Cardiac muscle cell (in vitro differentiated cells and primary cell): ENCODE measurements at regions not wholly inside any gene's neighbourhood (a gene's known extent, or its start where the extent isn't known, plus 50 kb on each side); places are given as distances from the start of the nearest gene placed in this dataset.

ENCODE experiments used
- DNase-seq, 2 donors: peaks; one replicate each; pipeline versions ENCODE4 v3.0.0 to v3.0.0-alpha.2; 2010 to 2017; ENCODE audit warnings: low read depth in 1 of 2, low spot score in 1 of 2
- H3K27ac ChIP-seq: fragments of 200-600 bp; sonication (generic); 2 replicates; pipeline ENCODE4 v1.5.1; 2016
- H3K27me3 ChIP-seq: fragments of 200-600 bp; sonication (generic); 2 replicates; pipeline ENCODE4 v1.6.0; 2016; ENCODE audit warnings: control low read depth
- H3K36me3 ChIP-seq: fragments of 200-600 bp; sonication (generic); 2 replicates; pipeline ENCODE4 v1.5.1; 2016; ENCODE audit warnings: control low read depth
- H3K4me1 ChIP-seq: fragments of 200-600 bp; sonication (generic); 2 replicates; pipeline ENCODE4 v1.8.1; 2017; ENCODE audit warnings: low read depth, mild to moderate bottlenecking, mixed run types
- H3K4me3 ChIP-seq: fragments of 200-600 bp; sonication (generic); 2 replicates; pipeline ENCODE4 v1.5.1; 2016; ENCODE audit warnings: mild to moderate bottlenecking
- H3K9me3 ChIP-seq: fragments of 200-600 bp; sonication (generic); 2 replicates; pipeline ENCODE4 v1.5.1; 2017; ENCODE audit warnings: low read depth, mild to moderate bottlenecking, control low read depth
- CTCF ChIP-seq: IDR thresholded peaks from 2 replicates; pipeline ENCODE4 v1.5.1; 2012; ENCODE audit warnings: low read depth, mild to moderate bottlenecking, low read length

- no peak for DNase-seq
- H3K4me3 ChIP-seq = no peak overlapping the region
Measured at GRCh38 chr12:113719911-113720591, 246.1 kb downstream of the RBM19 start.

GRCh38 chr12:113713156-113713555, 241.5 kb upstream of the LHX5 start:
- TF ChIP-seq CTCF = no peak
- H3K4me1 ChIP-seq = no peaks in the 10 kb centered on the region
- H3K27ac ChIP-seq = no peak overlapping the region
- H3K4me3 ChIP-seq = no peak overlapping the region
- no peaks in the 10 kb centered on the region for H3K9me3 ChIP-seq
- no peak for DNase-seq
- H3K36me3 ChIP-seq = no peaks in the 10 kb centered on the region
- peaks cover 3% of the 10 kb centered on the region for H3K27me3 ChIP-seq

More at GRCh38 chr12:113719911-113720591, 246.1 kb downstream of the RBM19 start:
- H3K9me3 ChIP-seq = no peaks in the 10 kb centered on the region
- TF ChIP-seq CTCF = no peak
- H3K27me3 ChIP-seq = peaks cover 3% of the 10 kb centered on the region
- no peaks in the 10 kb centered on the region for H3K4me1 ChIP-seq
- H3K27ac ChIP-seq = no peak overlapping the region
- H3K36me3 ChIP-seq = no peaks in the 10 kb centered on the region

- no peak for DNase-seq
- no peak overlapping the region for H3K27ac ChIP-seq
- no peaks in the 10 kb centered on the region for H3K36me3 ChIP-seq
- H3K9me3 ChIP-seq = no peaks in the 10 kb centered on the region
- TF ChIP-seq CTCF = no peak
- no peak overlapping the region for H3K4me3 ChIP-seq
- H3K4me1 ChIP-seq = no peaks in the 10 kb centered on the region
- H3K27me3 ChIP-seq = peaks cover 3% of the 10 kb centered on the region
Measured at GRCh38 chr12:113712481-113712880, 240.8 kb upstream of the LHX5 start.

GRCh38 chr12:113710216-113710615, 238.5 kb upstream of the LHX5 start:
- Histone ChIP-seq H3K4me3 (no peak overlapping the region), H3K27me3 (peaks cover 6% of the 10 kb centered on the region), H3K4me1 (no peaks in the 10 kb centered on the region), H3K36me3 (no peaks in the 10 kb centered on the region), H3K27ac (no peak overlapping the region), H3K9me3 (no peaks in the 10 kb centered on the region)
- DNase-seq = no peak
- TF ChIP-seq CTCF = no peak

GRCh38 chr12:113709456-113709855, 237.8 kb upstream of the LHX5 start:
- Histone ChIP-seq H3K36me3 (no peaks in the 10 kb centered on the region), H3K27me3 (peaks cover 3% of the 10 kb centered on the region), H3K4me3 (no peak overlapping the region), H3K27ac (no peak overlapping the region), H3K4me1 (no peaks in the 10 kb centered on the region), H3K9me3 (no peaks in the 10 kb centered on the region)
- no peak for DNase-seq
- no peak for TF ChIP-seq CTCF

GRCh38 chr12:113702836-113703235, 231.2 kb upstream of the LHX5 start:
- Histone ChIP-seq H3K36me3 (no peaks in the 10 kb centered on the region), H3K9me3 (no peaks in the 10 kb centered on the region), H3K27ac (no peak overlapping the region), H3K4me1 (no peaks in the 10 kb centered on the region), H3K4me3 (no peak overlapping the region), H3K27me3 (peaks cover 20% of the 10 kb centered on the region)
- DNase-seq = no peak
- no peak for TF ChIP-seq CTCF
